H9 (cell line): ENCODE measurements at regions not wholly inside any gene's neighbourhood (a gene's known extent, or its start where the extent isn't known, plus 50 kb on each side); places are given as distances from the start of the nearest gene placed in this dataset.

Experiments used
- DNase-seq: peaks from one replicate; pipeline ENCODE4 v3.0.0-alpha.2; 2017
- H2AFZ ChIP-seq: one replicate; pipeline ENCODE4 v1.6.1; 2013; ENCODE audit warnings: mild to moderate bottlenecking, low read length, control low read depth, moderate library complexity
- H2AK5ac ChIP-seq: 2 replicates; pipeline ENCODE4 v1.6.1; 2013; ENCODE audit warnings: low read length, control low read depth, mixed read lengths; ENCODE audit not compliant: insufficient read length
- H2BK120ac ChIP-seq: one replicate; pipeline ENCODE4 v1.6.1; 2013; ENCODE audit warnings: low read depth, mild to moderate bottlenecking, low read length, control low read depth, inconsistent platforms; ENCODE audit not compliant: poor library complexity, severe bottlenecking
- H2BK12ac ChIP-seq: 2 replicates; pipeline ENCODE4 v1.6.1; 2013; ENCODE audit warnings: low read length, control low read depth, mixed read lengths, low read depth; ENCODE audit not compliant: insufficient read length
- H2BK15ac ChIP-seq: 2 replicates; pipeline ENCODE4 v1.6.1; 2013; ENCODE audit warnings: low read depth, low read length, control low read depth
- H2BK20ac ChIP-seq: one replicate; pipeline ENCODE4 v1.6.1; 2013; ENCODE audit warnings: low read depth, mild to moderate bottlenecking, low read length, control low read depth, inconsistent platforms; ENCODE audit not compliant: poor library complexity, severe bottlenecking
- H2BK5ac ChIP-seq: 2 replicates; pipeline ENCODE4 v1.6.1; 2013; ENCODE audit warnings: low read length, control low read depth, mixed read lengths; ENCODE audit not compliant: insufficient read length
- H3K14ac ChIP-seq: 2 replicates; pipeline ENCODE4 v1.6.1; 2013; ENCODE audit warnings: low read length, control low read depth; ENCODE audit not compliant: insufficient read depth
- H3K18ac ChIP-seq: 2 replicates; pipeline ENCODE4 v1.6.1; 2013; ENCODE audit warnings: low read depth, mild to moderate bottlenecking, mixed read lengths, low read length, control low read depth; ENCODE audit not compliant: insufficient read length
- H3K23ac ChIP-seq: 2 replicates; pipeline ENCODE4 v1.6.1; 2013; ENCODE audit warnings: low read length, control low read depth, mixed read lengths, low read depth; ENCODE audit not compliant: insufficient read length
- H3K23me2 ChIP-seq: 2 replicates; pipeline ENCODE4 v1.6.1; 2013; ENCODE audit warnings: low read depth, mild to moderate bottlenecking, mixed read lengths, low read length, control low read depth; ENCODE audit not compliant: insufficient read length, poor library complexity, severe bottlenecking
- H3K27ac ChIP-seq: 2 replicates; pipeline ENCODE4 v1.5.1; 2013; ENCODE audit warnings: low read length, control low read depth, mixed read lengths, low read depth; ENCODE audit not compliant: insufficient read length
- H3K27me3 ChIP-seq: 2 replicates; pipeline ENCODE4 v1.6.1; 2013; ENCODE audit warnings: low read length, control low read depth, inconsistent platforms; ENCODE audit not compliant: insufficient read depth
- H3K4ac ChIP-seq: 2 replicates; pipeline ENCODE4 v1.6.1; 2013; ENCODE audit warnings: low read depth, mild to moderate bottlenecking, control low read depth, inconsistent platforms, low read length, moderate library complexity
- H3K4me1 ChIP-seq: 2 replicates; pipeline ENCODE4 v1.6.1; 2013; ENCODE audit warnings: low read length, control low read depth, inconsistent platforms; ENCODE audit not compliant: insufficient read depth
- H3K4me2 ChIP-seq: 2 replicates; pipeline ENCODE4 v1.6.1; 2013; ENCODE audit warnings: low read length, control low read depth, mixed read lengths; ENCODE audit not compliant: insufficient read length, insufficient read depth
- H3K56ac ChIP-seq: 2 replicates; pipeline ENCODE4 v1.6.1; 2013; ENCODE audit warnings: low read depth, mild to moderate bottlenecking, mixed read lengths, low read length, control low read depth; ENCODE audit not compliant: insufficient read length
- H3K79me1 ChIP-seq: 2 replicates; pipeline ENCODE4 v1.6.1; 2013; ENCODE audit warnings: low read depth, mild to moderate bottlenecking, moderate library complexity, low read length, control low read depth, inconsistent platforms; ENCODE audit not compliant: insufficient read depth, poor library complexity, severe bottlenecking
- H3K79me2 ChIP-seq: 2 replicates; pipeline ENCODE4 v1.6.1; 2013; ENCODE audit warnings: low read length, control low read depth, inconsistent platforms; ENCODE audit not compliant: insufficient read depth
- H3K9ac ChIP-seq: 2 replicates; pipeline ENCODE4 v1.6.1; 2013; ENCODE audit warnings: low read length, control low read depth, mixed read lengths; ENCODE audit not compliant: insufficient read length; ENCODE audit errors: extremely low read depth
- H3K9me3 ChIP-seq: one replicate; pipeline ENCODE4 v1.6.1; 2013; ENCODE audit warnings: low read depth, low read length, inconsistent platforms; ENCODE audit not compliant: control insufficient read depth
- H3T11ph ChIP-seq: one replicate; pipeline ENCODE4 v1.6.1; 2013; ENCODE audit warnings: mild to moderate bottlenecking, low read length, control low read depth, inconsistent platforms
- H4K20me1 ChIP-seq: one replicate; pipeline ENCODE4 v1.6.1; 2013; ENCODE audit not compliant: control insufficient read depth, insufficient read length, insufficient read depth
- H4K5ac ChIP-seq: 2 replicates; pipeline ENCODE4 v1.6.1; 2013; ENCODE audit warnings: low read depth, mild to moderate bottlenecking, mixed read lengths, low read length, control low read depth; ENCODE audit not compliant: insufficient read length
- H4K8ac ChIP-seq: replicated peaks from 2 replicates; pipeline ENCODE4 v1.6.1; 2013; ENCODE audit warnings: low read length, control low read depth, mixed read lengths, low read depth; ENCODE audit not compliant: insufficient read length
- H4K91ac ChIP-seq: 2 replicates; pipeline ENCODE4 v1.6.1; 2013; ENCODE audit warnings: low read depth, mild to moderate bottlenecking, moderate library complexity, mixed read lengths, low read length, control low read depth; ENCODE audit not compliant: insufficient read length
- H3K27ac Mint-ChIP-seq, 3 experiments: 2 replicates in 2 of 3; 3 replicates in 1 of 3; pipeline ENCODE4 v1.8.0; 2020 to 2021; ENCODE audit warnings: mixed read lengths in 3 of 3, mild to moderate bottlenecking in 1 of 3, moderate library complexity in 1 of 3
- H3K27me3 Mint-ChIP-seq: 2 replicates; pipeline ENCODE4 v1.8.0; 2021; ENCODE audit warnings: low read depth, mild to moderate bottlenecking, moderate library complexity, mixed read lengths
- H3K36me3 Mint-ChIP-seq, 3 experiments: 2 replicates in 2 of 3; 3 replicates in 1 of 3; pipeline ENCODE4 v1.8.0; 2020 to 2021; ENCODE audit warnings: low read depth in 3 of 3, mixed read lengths in 3 of 3; ENCODE audit not compliant: insufficient read depth in 1 of 3
- H3K4me1 Mint-ChIP-seq, 2 experiments: 2 replicates each; pipeline ENCODE4 v1.8.0; 2020; ENCODE audit warnings: mixed read lengths in 2 of 2
- H3K4me3 Mint-ChIP-seq, 2 experiments: 2 replicates in 1 of 2; 3 replicates in 1 of 2; pipeline ENCODE4 v1.8.0; 2020 to 2021; ENCODE audit warnings: mild to moderate bottlenecking in 2 of 2, mixed read lengths in 2 of 2, moderate library complexity in 1 of 2
- H3K9me3 Mint-ChIP-seq, 2 experiments: 2 replicates in 1 of 2; 3 replicates in 1 of 2; pipeline ENCODE4 v1.8.0; 2020; ENCODE audit warnings: mild to moderate bottlenecking in 2 of 2, mixed read lengths in 2 of 2, moderate library complexity in 1 of 2
- CTCF ChIP-seq: fragments of 200-600 bp; sonication (generic); conservative IDR thresholded peaks from 3 replicates; pipeline ENCODE4 v1.8.0; 2021; ENCODE audit warnings: antibody characterized with exemption, mild to moderate bottlenecking
- WGBS: extraction: QIAGEN DNeasy Blood & Tissue Kit; methylation state at CpG from one replicate; pipeline ENCODE4 v1.1.7; 2013; ENCODE audit warnings: missing lambda C conversion rate, low lambda C conversion rate, mixed read lengths; ENCODE audit not compliant: insufficient read length; ENCODE audit errors: extremely low coverage; 5-methylcytosine and 5-hydroxymethylcytosine counted together

- Histone ChIP-seq H2BK5ac (no peak overlapping the region), H3K23ac (no peak overlapping the region), H3K4me1 (no peaks in the 10 kb centered on the region), H2BK20ac (no peak overlapping the region), H3T11ph (no peak overlapping the region), H2BK15ac (no peak overlapping the region), H3K79me1 (no peaks in the 10 kb centered on the region), H3K4ac (no peak overlapping the region), H3K4me2 (no peak overlapping the region), H3K9ac (no peak overlapping the region), H3K79me2 (no peaks in the 10 kb centered on the region), H3K56ac (no peak overlapping the region), H3K27me3 (no peaks in the 10 kb centered on the region), H2BK12ac (no peak overlapping the region), H4K8ac (no peak overlapping the region), H3K23me2 (no peaks in the 10 kb centered on the region), H3K9me3 (no peaks in the 10 kb centered on the region), H2AFZ (no peak overlapping the region), H3K27ac (no peak overlapping the region), H4K91ac (no peak overlapping the region), H2AK5ac (no peak overlapping the region), H3K18ac (no peak overlapping the region), H4K20me1 (no peaks in the 10 kb centered on the region), H3K14ac (no peak overlapping the region), H4K5ac (no peak overlapping the region), H2BK120ac (no peak overlapping the region)
- no peaks in the 10 kb centered on the region; a peak in 1 of 5 replicates for H3K9me3 Mint-ChIP-seq
- TF ChIP-seq CTCF: no peak
- DNase-seq: no peak
- no CpG with 5 or more reads among the region's 1 CpG for WGBS
- H3K27me3 Mint-ChIP-seq: no peaks in the 10 kb centered on the region
- no peak overlapping the region for H3K4me3 Mint-ChIP-seq
- no peaks in the 10 kb centered on the region for H3K4me1 Mint-ChIP-seq
- H3K27ac Mint-ChIP-seq: no peak overlapping the region
- H3K36me3 Mint-ChIP-seq: peaks cover 0 to 4% (median 0%) of the 10 kb centered on the region in 3 experiments; a peak in 4 of 7 replicates
Measured at GRCh38 chr4:97110506-97110905, 1032.8 kb downstream of the STPG2 start.
